ENCODE measurements at regions not wholly inside any gene's neighbourhood (a gene's known extent, or its start where the extent isn't known, plus 50 kb on each side); places are given as distances from the start of the nearest gene placed in this dataset.

GRCh38 chr4:24322511-24322910 lies 261.8 kb downstream of the DHX15 start:
- in situ Hi-C loops (cut with MboI), result no loop called here
- no peaks in the 10 kb centered on the region for H3K9me1 ChIP-seq (ENCODE audit: control insufficient read depth, insufficient read depth, low read length)
- BruUV-seq (replicated peaks), result no TSS peak
- H3K4me2 ChIP-seq (ENCODE audit: insufficient read depth, low read length), result no peak overlapping the region
- WGBS (ENCODE audit: insufficient coverage, low coverage, missing lambda C conversion rate), result 8% methylated on average over 1 of the region's 1 CpG
- H3K9me3 ChIP-seq (replicated peaks; ENCODE audit: control insufficient read depth, insufficient read depth, low read depth, low read length), result no peaks in the 10 kb centered on the region
- H3K27ac ChIP-seq (ENCODE audit: extremely low read depth, low read depth, low read length), result no peak overlapping the region
- no peak for TF ChIP-seq TAF15 (IDR thresholded peaks at IDR 0.05; ENCODE audit: low read depth, low read length)
- TF ChIP-seq WHSC1 (IDR thresholded peaks at IDR 0.05; ENCODE audit: low read length), result no peak
- TF ChIP-seq ZNF146 (CRISPR knock-in tag; IDR thresholded peaks at IDR 0.05; ENCODE audit: unreplicated experiment), result no peak
- TF ChIP-seq ZNF41 (CRISPR knock-in tag; conservative IDR thresholded peaks at IDR 0.05), result no peak
- no peak for TF ChIP-seq KAT8 (IDR thresholded peaks at IDR 0.05; ENCODE audit: low read depth)
- TF ChIP-seq ARID3A (IDR thresholded peaks at IDR 0.05; ENCODE audit: borderline replicate concordance, low read depth, low read length), result no peak
- no peak for TF ChIP-seq HCFC1 (IDR thresholded peaks at IDR 0.05; ENCODE audit: low read depth, low read length)
- TF ChIP-seq ZNF764 (CRISPR knock-in tag; IDR thresholded peaks at IDR 0.05; ENCODE audit: low read depth), result no peak
- no peaks in the 10 kb centered on the region for H3K36me3 ChIP-seq (ENCODE audit: control insufficient read depth, insufficient read depth, low read length)
- FAIRE-seq, result no peak
- H4K20me1 ChIP-seq (replicated peaks; ENCODE audit: control insufficient read depth, insufficient read depth, low read length), result no peaks in the 10 kb centered on the region
- no peaks in the 10 kb centered on the region for H3K4me1 ChIP-seq (replicated peaks in 1 of 2; ENCODE audit: control insufficient read depth in 2 of 2, insufficient read depth in 2 of 2, low read length in 2 of 2)
- intact Hi-C loops (cut with micrococcal nuclease), result no loop called here
- H3K79me2 ChIP-seq (ENCODE audit: control insufficient read depth, insufficient read depth, low read length), result no peaks in the 10 kb centered on the region
- H3K4me3 ChIP-seq, result no peak overlapping the region
- no peak for ATAC-seq
- H3K9ac ChIP-seq (ENCODE audit: insufficient read depth in 1 of 2, low read depth in 2 of 2, low read length in 2 of 2), result no peak overlapping the region
- ChIA-PET CTCF (ENCODE audit: low intra/inter-chr PET ratio) (no interaction called here), POLR2A (no interaction called here)
- H3K27me3 ChIP-seq (ENCODE audit: control insufficient read depth in 2 of 2, insufficient read depth in 2 of 2, low read length in 2 of 2), result peaks cover 0 to 8% of the 10 kb centered on the region in 2 experiments; a peak in 4 of 5 replicates
- no peak for DNase-seq (ENCODE audit: extremely low read depth in 1 of 4, low spot score in 3 of 4)
- H2AFZ ChIP-seq (ENCODE audit: low read depth, low read length), result no peak overlapping the region
